IPS DF 6.9 (cell line): ENCODE measurements at regions not wholly inside any gene's neighbourhood (a gene's known extent, or its start where the extent isn't known, plus 50 kb on each side); places are given as distances from the start of the nearest gene placed in this dataset.

Source experiments
- DNase-seq: peaks from one replicate; pipeline ENCODE4 v3.0.0-alpha.2; 2013; ENCODE audit warnings: low read depth, low spot score
- H3K27ac ChIP-seq: one replicate; pipeline ENCODE4 v1.5.1; 2013; ENCODE audit warnings: low read length, control low read depth
- H3K27me3 ChIP-seq: 2 replicates; pipeline ENCODE4 v1.6.1; 2013; ENCODE audit warnings: mild to moderate bottlenecking, low read length; ENCODE audit not compliant: control insufficient read depth, insufficient read depth
- H3K36me3 ChIP-seq: 2 replicates; pipeline ENCODE4 v1.6.1; 2013; ENCODE audit warnings: low read length; ENCODE audit not compliant: control insufficient read depth, insufficient read depth
- H3K4me1 ChIP-seq: 2 replicates; pipeline ENCODE4 v1.6.1; 2013; ENCODE audit warnings: low read length; ENCODE audit not compliant: control insufficient read depth, insufficient read depth
- H3K4me3 ChIP-seq: 2 replicates; pipeline ENCODE4 v1.5.1; 2013; ENCODE audit warnings: mild to moderate bottlenecking, low read length
- H3K9me3 ChIP-seq: 2 replicates; pipeline ENCODE4 v1.6.1; 2013; ENCODE audit warnings: low read length, inconsistent platforms; ENCODE audit not compliant: control insufficient read depth, insufficient read depth
- WGBS: extraction: QIAGEN DNeasy Blood & Tissue Kit; methylation state at CpG from one replicate; pipeline ENCODE4 v1.1.7; 2013; ENCODE audit warnings: mixed read lengths, missing lambda C conversion rate; ENCODE audit not compliant: insufficient read length, insufficient coverage; 5-methylcytosine and 5-hydroxymethylcytosine counted together

DNA sequence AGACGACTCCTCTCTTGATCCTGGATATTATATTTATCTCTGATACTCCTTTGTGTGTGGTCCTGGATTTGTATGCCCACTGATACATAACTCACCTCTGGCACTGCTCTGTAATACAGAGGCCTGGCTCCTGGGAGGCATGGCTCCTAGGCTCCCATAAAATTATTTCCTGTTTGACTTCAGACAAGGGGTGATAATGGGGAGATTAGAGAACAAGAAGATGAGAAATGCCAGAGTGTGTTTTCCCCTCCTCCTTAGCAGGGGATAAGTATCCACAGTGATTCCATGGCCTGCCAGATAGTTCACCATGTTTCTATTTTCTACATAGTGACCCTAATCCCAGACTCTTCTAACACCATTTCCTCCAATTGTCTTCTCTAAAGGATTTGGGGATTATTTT lies 165.7 kb upstream of the PLSCR5 start:
- Histone ChIP-seq H3K4me3 (no peak overlapping the region), H3K9me3 (no peaks in the 10 kb centered on the region), H3K4me1 (no peaks in the 10 kb centered on the region; the same call in 1 of the 2 replicates), H3K27ac (no peak overlapping the region), H3K36me3 (no peaks in the 10 kb centered on the region), H3K27me3 (no peaks in the 10 kb centered on the region)
- no peak for DNase-seq
- no CpG with 5 or more reads among the region's 1 CpG for WGBS

DNA sequence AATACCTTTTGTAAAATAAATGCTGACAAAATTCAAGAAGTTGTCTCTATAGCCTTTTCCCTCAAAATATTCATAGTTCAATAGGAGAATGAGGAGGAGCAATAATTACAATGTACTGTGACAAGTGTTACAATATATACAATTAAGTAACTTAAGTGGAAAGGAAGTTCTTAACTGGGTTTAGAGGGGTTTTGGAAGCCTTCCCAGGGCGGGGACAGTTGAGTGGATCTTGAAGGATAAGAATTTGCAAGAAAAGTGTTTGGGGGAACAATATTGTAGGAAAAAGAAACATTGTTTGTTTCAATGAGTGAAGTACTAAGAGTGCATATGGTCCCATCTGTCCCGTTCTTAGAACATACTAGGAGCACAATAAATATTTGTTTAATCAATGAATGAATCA lies 165.2 kb upstream of the PLSCR5 start:
- Histone ChIP-seq H3K27me3 (no peaks in the 10 kb centered on the region), H3K36me3 (no peaks in the 10 kb centered on the region), H3K4me1 (no peaks in the 10 kb centered on the region; the same call in 1 of the 2 replicates), H3K4me3 (no peak overlapping the region), H3K27ac (no peak overlapping the region), H3K9me3 (no peaks in the 10 kb centered on the region)
- no CpG with 5 or more reads among the region's 2 CpGs for WGBS
- DNase-seq = no peak

DNA sequence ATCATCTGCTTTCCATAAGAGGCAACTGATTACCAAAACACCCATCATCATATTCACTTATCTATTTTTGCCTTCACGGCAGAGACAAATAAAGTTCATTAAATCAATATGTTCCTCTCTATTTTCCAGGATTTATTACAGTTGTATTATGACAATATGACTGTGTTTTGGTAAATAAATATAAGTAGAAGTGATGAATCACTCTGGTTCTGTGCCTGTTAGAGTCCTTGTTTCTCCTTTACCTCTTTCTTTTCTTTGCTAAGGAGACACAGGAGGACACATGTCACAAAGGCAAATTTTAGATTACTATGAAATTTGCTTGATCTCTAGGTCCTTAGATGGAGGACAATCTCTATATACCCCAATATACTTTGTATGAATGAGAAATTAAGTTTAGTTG lies 152.6 kb upstream of the PLSCR5 start:
- WGBS = no CpG with 5 or more reads among the region's 1 CpG
- H3K27me3 ChIP-seq = no peaks in the 10 kb centered on the region
- no peak overlapping the region for H3K27ac ChIP-seq
- DNase-seq = no peak
- no peaks in the 10 kb centered on the region for H3K9me3 ChIP-seq
- no peaks in the 10 kb centered on the region for H3K4me1 ChIP-seq
- H3K4me3 ChIP-seq = no peak overlapping the region
- H3K36me3 ChIP-seq = no peaks in the 10 kb centered on the region

DNA sequence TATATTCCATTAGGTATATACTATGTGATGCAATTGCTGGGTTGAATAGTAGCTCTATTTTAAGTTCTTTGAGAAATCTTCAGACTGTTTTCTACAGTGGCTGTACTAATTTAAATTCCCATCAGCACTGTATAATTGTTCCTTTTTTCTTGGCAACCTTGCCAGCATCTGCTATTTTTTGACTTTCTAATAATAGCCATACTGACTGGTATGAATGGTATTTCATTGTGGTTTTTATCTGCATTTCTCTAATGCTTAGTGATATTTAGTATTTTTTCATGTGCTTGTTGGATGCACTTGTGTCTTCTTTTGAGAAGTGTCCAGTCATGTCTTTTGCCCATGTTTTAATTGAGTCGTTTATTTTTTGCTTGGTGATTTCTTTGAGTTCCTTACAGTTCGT lies 145.1 kb upstream of the PLSCR5 start:
- DNase-seq = no peak
- Histone ChIP-seq H3K4me3 (no peak overlapping the region), H3K27ac (no peak overlapping the region), H3K27me3 (no peaks in the 10 kb centered on the region), H3K4me1 (no peaks in the 10 kb centered on the region), H3K36me3 (no peaks in the 10 kb centered on the region), H3K9me3 (no peaks in the 10 kb centered on the region)
- WGBS = no CpG with 5 or more reads among the region's 2 CpGs

DNA sequence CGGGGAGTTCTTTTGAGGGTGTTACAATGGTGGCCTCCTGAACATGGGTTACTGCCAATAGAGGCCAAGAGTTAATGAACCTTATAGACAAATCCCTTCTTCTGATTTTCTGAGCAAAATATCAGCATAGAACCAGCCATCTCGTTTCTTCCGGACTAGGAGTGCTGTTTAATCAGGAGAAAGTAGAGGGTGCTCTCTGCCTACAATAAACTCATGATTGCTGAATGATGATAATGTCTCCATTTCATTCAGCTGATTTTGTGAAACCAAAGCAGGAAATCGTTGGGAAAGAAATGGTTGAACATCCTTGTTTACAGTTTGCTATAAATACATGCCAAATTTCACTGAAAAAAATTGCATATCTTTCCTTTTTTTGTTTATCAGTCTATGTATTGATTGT lies 142.8 kb upstream of the PLSCR5 start:
- no peaks in the 10 kb centered on the region for H3K4me1 ChIP-seq

DNA sequence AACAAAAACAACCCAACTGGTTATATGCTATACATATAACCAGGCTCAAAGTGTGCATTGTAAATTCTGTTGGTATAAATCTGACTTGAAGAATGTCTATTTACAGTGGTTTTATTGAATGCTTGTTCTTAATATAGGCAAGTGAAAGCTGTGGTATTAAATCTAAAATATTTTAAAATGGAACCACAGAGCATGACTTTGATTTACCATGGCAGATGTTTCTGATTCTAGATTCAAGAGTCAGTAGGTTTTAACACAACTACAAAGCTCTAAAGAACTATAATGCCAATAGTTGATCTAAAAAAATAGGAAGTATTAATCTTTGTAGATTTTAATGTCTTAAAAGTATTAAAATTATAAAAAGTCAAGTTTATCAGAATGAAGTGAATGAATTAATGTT lies 141.9 kb upstream of the PLSCR5 start:
- H3K4me3 ChIP-seq = no peak overlapping the region
- H3K36me3 ChIP-seq = no peaks in the 10 kb centered on the region
- DNase-seq = no peak
- H3K27me3 ChIP-seq = no peaks in the 10 kb centered on the region
- no peak overlapping the region for H3K27ac ChIP-seq
- no peaks in the 10 kb centered on the region for H3K4me1 ChIP-seq
- H3K9me3 ChIP-seq = no peaks in the 10 kb centered on the region

More for the DNA sequence above, 142.8 kb upstream of the PLSCR5 start:
- H3K4me3 ChIP-seq = no peak overlapping the region
- no peaks in the 10 kb centered on the region for H3K27me3 ChIP-seq
- no CpG with 5 or more reads among the region's 4 CpGs for WGBS
- DNase-seq = no peak
- no peaks in the 10 kb centered on the region for H3K36me3 ChIP-seq
- no peak overlapping the region for H3K27ac ChIP-seq
- H3K9me3 ChIP-seq = no peaks in the 10 kb centered on the region

DNA sequence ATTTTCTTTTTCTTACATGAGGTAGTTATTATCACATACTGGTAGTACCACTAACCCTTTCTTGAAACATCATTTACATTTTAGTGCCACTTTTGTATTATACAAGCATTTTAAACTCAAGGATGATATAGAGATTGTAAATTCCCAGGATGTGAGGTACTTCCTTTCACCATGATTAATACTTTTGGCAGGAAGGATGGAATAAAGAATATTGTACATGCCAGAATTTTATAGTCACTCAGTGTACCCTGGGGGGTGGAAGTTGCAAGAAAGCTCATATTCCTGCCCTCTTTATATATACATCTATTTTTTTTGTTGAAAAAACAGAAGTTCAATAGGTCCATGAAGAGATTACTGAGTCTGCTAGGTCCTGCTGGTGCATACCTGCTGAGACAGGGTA lies 141.0 kb upstream of the PLSCR5 start:
- no peak overlapping the region for H3K4me3 ChIP-seq
- no peak overlapping the region for H3K27ac ChIP-seq

DNA sequence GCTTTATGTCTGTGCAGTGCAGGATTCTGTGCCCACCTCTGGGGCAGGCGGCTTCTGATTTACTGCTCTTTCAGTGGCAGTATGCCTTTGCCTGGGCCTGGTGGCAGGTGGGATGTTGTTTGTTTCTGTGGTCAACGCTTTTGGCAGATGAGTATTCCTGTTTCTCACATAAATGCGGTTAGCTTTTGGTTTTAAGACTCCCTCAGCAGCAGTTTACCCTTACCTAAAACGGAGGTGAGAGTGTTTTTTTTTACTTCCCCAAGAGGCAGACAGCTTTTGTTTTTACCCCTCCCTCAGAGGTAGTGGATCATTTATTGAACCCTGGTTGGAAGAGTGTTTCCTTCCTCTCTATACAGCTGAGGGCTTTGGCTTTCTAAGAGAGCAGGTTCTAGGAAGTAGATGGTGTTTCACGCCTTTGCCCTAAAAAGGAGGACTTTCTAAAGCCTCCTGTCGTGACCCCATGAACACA lies 134.1 kb upstream of the PLSCR5 start:
- DNase-seq = no peak
- Histone ChIP-seq H3K27ac (no peak overlapping the region), H3K4me3 (no peak overlapping the region), H3K9me3 (no peaks in the 10 kb centered on the region), H3K27me3 (no peaks in the 10 kb centered on the region), H3K36me3 (no peaks in the 10 kb centered on the region), H3K4me1 (no peaks in the 10 kb centered on the region)
- WGBS = no CpG with 5 or more reads among the region's 6 CpGs

More for the DNA sequence above, 141.0 kb upstream of the PLSCR5 start:
- H3K4me1 ChIP-seq = no peaks in the 10 kb centered on the region
- no peaks in the 10 kb centered on the region for H3K9me3 ChIP-seq
- H3K36me3 ChIP-seq = no peaks in the 10 kb centered on the region
- H3K27me3 ChIP-seq = no peaks in the 10 kb centered on the region
- DNase-seq = no peak

DNA sequence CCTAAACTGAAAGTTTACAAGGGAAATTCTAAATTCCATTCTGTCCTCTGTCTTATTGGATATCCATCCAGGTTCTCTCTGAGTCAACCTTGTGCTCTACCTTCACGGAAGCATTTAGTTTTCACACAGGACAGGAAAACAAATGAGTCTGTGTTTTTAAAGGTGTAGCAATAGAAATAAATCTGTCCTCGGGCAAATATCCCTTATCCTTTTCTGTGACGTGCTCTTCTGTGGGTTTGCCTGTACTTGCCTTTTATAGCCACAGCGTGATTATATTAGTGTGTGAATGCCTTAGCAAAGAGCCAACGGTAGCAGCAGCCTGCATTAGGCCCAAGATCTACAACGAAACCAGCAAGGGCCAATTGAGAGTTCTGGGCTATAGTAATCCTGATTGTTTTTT lies 127.2 kb upstream of the PLSCR5 start:
- no peaks in the 10 kb centered on the region for H3K27me3 ChIP-seq
- no peaks in the 10 kb centered on the region for H3K9me3 ChIP-seq
- DNase-seq = no peak
- no peaks in the 10 kb centered on the region for H3K4me1 ChIP-seq
- no peak overlapping the region for H3K27ac ChIP-seq
- no peaks in the 10 kb centered on the region for H3K36me3 ChIP-seq
- H3K4me3 ChIP-seq = no peak overlapping the region
- WGBS = no CpG with 5 or more reads among the region's 6 CpGs

DNA sequence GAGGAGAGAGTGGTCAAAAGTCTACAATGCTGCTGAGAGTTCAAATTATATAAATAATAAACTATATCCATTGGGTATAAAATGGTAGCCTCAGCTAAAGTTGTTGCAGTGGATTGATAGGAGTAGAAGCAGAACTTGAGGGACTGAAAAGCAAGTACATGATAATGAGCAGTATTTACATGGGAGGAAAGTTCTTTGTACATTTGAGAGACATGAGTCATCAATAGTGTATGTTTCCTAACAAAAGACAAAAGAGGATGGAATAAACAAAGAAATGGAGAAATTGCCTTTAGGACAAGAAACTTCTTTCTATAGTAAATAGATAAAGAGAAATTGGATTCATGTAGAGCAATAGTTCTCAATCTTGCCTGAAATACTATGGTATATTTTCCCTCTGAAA lies 110.0 kb upstream of the PLSCR5 start:
- Histone ChIP-seq H3K4me3 (no peak overlapping the region), H3K9me3 (no peaks in the 10 kb centered on the region), H3K27me3 (no peaks in the 10 kb centered on the region), H3K4me1 (no peaks in the 10 kb centered on the region), H3K36me3 (no peaks in the 10 kb centered on the region), H3K27ac (no peak overlapping the region)
- no peak for DNase-seq

DNA sequence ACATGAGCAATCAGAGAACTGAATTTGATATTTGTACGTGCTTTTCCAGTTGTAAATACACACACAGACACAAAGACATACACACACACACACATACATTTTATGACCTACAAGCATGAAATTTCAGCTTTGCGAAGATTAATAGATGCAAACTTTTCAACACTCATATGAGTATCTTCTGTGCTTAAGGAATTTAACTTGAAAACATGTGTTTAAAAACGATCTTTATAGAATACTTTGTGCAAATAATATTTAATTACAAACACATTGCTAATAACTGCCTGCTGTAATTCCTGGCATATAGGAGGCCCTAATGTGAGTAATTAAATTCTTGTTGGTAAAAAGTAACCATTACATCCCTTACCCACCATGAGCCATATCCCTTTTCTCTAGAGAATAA lies 107.7 kb upstream of the PLSCR5 start:
- Histone ChIP-seq H3K4me1 (no peaks in the 10 kb centered on the region), H3K4me3 (no peak overlapping the region), H3K27me3 (no peaks in the 10 kb centered on the region), H3K9me3 (no peaks in the 10 kb centered on the region), H3K36me3 (no peaks in the 10 kb centered on the region), H3K27ac (no peak overlapping the region)
- no peak for DNase-seq
- no CpG with 5 or more reads among the region's 3 CpGs for WGBS
